HG03565 (cell line): ENCODE measurements at regions not wholly inside any gene's neighbourhood (a gene's known extent, or its start where the extent isn't known, plus 50 kb on each side); places are given as distances from the start of the nearest gene placed in this dataset.
A peak's percentile ranks its signal among the peaks of the same experiment; 100 is the strongest.
"Not testable (repeated sequence)": the region's sequence is repeated elsewhere in the genome, so short reads cannot be mapped to it uniquely, and the experiment has no call there.

Experiments
- ATAC-seq: cut with Tn5 transposase; IDR thresholded peaks from one replicate; pipeline ENCODE4 v1.9.1; 2021; ENCODE audit warnings: mild to moderate bottlenecking, moderate library complexity; ENCODE audit not compliant: unreplicated experiment

DNA sequence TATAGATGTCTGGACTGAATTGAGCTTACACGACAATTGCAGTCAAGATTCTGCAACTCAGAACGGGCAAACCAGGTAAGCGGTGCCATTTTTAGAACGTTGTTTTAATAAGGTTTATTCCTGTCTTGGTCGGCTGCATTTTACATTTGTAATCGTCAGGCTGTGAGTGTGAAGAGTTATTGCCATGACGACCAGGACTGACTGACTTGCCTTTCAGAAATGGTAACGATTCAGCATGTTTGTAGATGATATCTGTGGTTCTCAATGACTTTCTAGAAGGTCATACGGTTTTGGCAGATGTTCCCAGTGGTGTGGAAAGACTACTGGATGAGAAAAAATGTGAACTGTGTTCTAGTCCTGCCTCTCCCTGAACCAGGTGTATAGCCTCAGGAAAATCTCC, 271.3 kb upstream of the B3GALT2 start:
- ATAC-seq = no peak

DNA sequence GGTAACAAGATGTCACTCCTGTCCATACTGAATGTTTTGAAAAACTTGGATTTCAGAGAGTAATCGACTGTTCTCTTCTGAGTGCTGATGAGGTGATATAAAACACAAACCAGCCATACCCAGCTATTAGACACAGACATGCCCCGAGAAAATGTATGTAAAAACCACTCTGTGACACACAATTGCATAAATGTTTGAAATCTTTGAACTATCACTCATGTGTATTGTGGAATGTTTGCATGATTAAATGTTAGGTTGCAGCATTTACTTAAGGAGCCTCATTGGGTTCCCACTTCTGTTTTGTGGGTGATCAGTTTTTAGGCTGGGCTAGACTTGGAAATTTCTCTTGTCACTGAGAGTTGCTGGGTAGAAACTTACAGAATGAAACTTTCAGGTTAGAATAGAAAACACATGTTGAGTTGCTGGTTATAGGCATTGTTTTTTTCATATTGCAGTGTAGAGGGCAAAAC, 270.4 kb upstream of the B3GALT2 start:
- ATAC-seq = peak; percentile 48

GRCh38 chr1:193451606-193452005, 265.2 kb upstream of the B3GALT2 start:
- ATAC-seq = no peak

- ATAC-seq = no peak
Observed at GRCh38 chr1:193451001-193451400, 264.6 kb upstream of the B3GALT2 start.

GRCh38 chr1:193448682-193449461, 262.5 kb upstream of the B3GALT2 start:
- peak; percentile 82 for ATAC-seq

DNA sequence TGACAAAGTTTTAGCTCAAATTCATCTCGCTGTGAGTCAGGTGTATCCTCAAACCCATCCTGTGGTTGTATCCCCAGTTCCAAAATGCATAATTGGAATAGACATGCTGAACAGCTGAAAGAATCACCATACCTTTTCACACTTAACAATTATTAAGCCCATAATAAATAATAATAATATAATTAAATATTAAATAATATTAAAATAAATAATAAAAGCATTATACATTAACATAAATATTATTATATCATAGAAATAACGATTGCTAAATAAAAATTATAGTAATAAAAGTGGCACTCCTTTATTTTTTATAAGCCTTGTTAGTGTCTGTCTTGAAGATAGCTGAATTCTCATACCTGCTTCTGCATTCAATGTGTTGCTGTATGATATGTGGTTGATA, 257.5 kb upstream of the B3GALT2 start:
- ATAC-seq = no peak

- peak; percentile 77 for ATAC-seq
Observed at GRCh38 chr1:193438771-193439170, 252.4 kb upstream of the B3GALT2 start.

- peak; percentile 2 for ATAC-seq
Observed at GRCh38 chr1:193438312-193438711, 251.9 kb upstream of the B3GALT2 start.

GRCh38 chr1:193437785-193438184, 251.4 kb upstream of the B3GALT2 start:
- ATAC-seq = peak; percentile 82

DNA sequence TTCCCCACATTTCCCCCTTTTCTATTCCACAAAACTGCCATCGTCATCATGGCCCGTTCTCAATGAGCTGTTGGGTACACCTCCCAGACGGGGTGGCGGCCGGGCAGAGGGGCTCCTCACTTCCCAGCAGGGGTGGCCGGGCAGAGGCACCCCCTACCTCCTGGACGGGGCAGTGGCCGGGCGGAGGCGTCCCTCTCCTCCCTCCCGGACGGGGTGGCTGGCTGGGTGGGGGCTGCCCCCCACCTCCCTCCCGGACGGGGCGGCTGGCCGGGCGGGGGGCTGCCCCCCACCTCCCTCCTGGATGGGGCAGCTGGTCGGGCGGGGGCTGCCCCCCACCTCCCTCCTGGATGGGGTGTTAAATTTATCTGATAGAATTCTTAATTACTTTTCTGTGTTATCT, 250.9 kb upstream of the B3GALT2 start:
- not testable (repeated sequence) for ATAC-seq

GRCh38 chr1:193435781-193436180, 249.4 kb upstream of the B3GALT2 start:
- ATAC-seq = no peak

DNA sequence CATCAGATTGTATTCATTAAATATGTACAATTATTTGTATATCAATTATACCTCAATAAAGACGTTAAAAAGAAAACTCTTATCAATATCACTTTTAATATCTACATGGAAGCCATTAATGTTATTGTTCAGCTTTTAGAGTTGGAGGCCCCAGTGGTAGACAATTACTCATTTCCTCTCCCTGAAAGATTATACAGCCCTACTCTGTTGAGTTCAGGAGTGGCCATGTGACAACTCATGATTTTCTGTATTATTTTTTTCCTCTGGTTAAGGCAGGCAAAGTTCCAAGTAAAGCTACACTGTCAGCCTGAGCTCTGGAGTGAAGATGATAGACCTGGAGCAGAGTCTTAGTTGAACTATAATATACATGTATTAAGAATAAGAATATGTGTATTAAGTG, 247.9 kb upstream of the B3GALT2 start:
- ATAC-seq = no peak

GRCh38 chr1:193433599-193433998, 247.2 kb upstream of the B3GALT2 start:
- ATAC-seq = no peak

GRCh38 chr1:193432979-193433587, 246.7 kb upstream of the B3GALT2 start:
- ATAC-seq = no peak

DNA sequence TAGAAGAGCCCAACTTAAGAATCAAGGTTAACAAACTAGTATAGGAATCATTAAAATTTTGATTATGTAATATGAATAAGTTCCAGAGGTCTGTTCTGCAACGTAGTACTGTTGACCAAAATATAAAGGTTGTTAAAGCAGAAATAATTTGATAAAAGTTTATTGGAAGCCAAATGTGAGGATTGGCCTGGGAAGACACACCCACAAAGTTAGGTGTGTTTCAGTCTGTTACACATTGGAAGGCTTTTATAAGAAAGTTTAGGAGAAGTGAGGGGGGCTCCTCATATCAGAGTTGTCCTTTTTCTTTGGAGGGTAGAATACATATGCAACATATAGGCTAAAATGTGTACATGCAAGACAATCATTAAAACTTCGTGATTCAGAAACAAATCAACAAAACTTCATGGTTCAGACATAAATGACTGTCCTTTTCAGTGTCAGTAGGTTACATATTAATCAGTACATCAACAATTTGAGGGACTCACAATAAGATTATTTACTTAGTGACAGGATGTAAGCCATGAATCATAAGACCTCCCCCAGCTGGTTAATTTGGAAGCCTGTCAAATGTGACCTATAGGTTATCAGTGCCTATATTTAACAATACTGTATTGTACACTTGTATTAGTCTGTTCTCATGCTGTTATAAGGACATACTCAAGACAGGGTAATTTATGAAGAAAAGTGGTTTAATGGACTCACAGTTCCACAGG, 245.0 kb upstream of the B3GALT2 start:
- ATAC-seq = no peak

GRCh38 chr1:193427524-193427923, 241.1 kb upstream of the B3GALT2 start:
- ATAC-seq = no peak

DNA sequence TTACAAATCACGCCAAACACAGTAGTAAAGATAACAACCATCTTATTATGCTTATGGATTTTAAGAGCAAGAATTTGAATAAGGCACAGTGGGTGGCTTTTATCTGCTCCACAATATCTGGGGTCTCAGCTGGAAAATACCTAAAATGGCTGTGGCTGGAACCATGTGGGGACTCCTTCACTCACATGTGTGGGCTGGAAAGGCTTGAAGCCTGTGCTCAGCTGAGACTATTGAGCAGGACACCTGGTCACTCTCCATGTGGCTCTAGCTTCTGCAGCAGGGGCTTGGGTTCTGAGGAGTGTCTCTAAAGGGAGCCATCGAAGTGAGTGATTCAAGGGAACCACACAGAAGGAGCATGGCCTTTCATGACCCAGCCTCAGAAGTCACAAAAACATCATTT, 239.6 kb upstream of the B3GALT2 start:
- no peak for ATAC-seq

GRCh38 chr1:193421487-193421886, 235.1 kb upstream of the B3GALT2 start:
- ATAC-seq = no peak

DNA sequence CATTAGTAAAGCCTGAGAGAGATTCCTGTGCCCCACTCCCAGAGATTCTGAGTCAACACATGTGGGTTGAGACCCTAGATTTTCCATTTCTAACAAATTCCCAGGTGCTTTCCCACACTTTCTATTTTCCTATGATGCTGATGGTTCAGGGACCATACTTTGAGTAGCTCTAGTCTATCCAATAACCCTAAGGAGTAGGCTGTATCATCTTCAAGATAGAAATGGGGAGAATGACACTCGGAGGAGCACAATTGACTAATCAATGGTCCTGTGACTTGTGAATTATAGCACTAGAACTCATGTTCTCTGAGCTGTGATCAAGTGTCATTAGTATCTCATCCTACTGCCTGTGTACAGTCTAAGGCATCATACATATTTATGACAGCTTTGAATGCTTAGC, 232.9 kb upstream of the B3GALT2 start:
- ATAC-seq = no peak

DNA sequence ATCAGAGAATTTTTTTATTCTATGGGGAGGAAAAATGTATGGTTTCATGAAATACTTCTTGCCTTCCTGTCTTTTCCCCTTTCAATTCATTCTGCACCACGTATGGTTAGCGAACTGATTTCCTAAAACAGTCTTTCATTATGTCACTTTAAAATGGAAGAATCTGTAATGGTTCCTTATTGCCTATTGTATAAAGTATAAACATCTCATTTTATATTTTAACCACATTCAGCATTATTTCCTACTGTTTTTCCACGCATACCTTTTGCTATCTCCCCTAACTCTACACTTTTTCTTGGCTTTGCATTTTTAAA, 232.3 kb upstream of the B3GALT2 start:
- no peak for ATAC-seq

GRCh38 chr1:193417945-193418744, 231.7 kb upstream of the B3GALT2 start:
- ATAC-seq = no peak
